GM19455 (cell line): ENCODE measurements at regions not wholly inside any gene's neighbourhood (a gene's known extent, or its start where the extent isn't known, plus 50 kb on each side); places are given as distances from the start of the nearest gene placed in this dataset.

Experiments
- ATAC-seq: cut with Tn5 transposase; IDR thresholded peaks from one replicate; pipeline ENCODE4 v1.9.1; 2021; ENCODE audit not compliant: unreplicated experiment

- no peak for ATAC-seq
Observed at GRCh38 chr4:66639361-66639760, 905.9 kb downstream of the CENPC start.

DNA sequence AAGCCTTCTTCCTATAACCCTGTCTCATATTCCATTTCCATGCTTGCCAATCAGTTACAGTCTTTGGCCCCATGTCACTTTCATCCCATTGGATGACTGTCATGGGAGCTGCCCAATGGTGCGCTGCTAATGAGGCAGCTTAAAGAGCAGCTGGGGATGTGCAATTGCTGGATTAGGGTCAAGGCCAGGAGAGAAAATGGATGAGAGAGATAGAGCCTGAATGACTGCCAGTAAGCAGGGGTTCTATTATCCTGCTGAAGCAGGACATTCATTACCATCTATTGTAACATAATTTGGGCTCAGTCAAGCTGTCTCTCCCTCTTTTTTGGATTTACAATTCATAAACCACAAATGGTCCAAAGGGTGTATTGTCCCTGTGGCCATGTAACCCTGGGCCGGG lies 909.0 kb downstream of the CENPC start:
- no peak for ATAC-seq

DNA sequence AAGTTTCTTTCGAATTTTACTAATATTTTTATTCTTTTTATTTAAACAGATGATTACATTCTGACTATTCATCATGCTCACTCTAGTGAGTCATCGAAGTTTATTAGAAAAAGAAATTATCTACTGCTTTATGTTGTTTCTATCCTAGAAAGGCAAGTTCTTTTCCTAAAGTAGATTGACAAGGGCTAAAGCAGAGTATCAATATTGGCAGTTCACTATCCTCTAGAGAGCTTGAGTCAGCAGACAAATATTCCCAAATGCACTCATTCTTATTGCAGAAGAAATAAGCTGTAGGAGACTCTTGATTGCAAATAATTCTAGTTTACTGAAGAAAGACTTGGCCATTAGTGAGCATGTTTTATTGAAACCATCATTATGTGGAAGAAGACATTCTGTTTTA lies 911.8 kb downstream of the CENPC start:
- no peak for ATAC-seq

GRCh38 chr4:66629927-66630326 lies 915.4 kb downstream of the CENPC start:
- no peak for ATAC-seq

DNA sequence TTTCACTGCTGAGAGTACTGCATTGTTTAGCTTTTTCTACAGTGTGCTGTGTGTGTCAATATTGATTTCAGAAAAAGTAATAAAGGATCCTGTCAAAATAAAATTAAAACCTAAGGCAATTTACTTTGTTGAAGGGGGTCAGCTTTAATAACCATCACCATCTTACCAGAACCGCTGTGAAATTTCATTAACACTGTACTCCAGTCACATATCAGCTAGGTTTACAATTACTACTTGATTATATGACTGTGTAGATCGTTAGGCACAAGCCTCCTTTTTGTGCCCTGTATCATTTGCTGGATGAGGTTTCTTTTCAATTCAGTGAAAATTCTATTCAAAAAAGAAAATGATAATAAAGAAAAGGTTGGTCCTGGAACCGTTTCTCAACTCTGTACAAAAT lies 917.2 kb downstream of the CENPC start:
- no peak for ATAC-seq

DNA sequence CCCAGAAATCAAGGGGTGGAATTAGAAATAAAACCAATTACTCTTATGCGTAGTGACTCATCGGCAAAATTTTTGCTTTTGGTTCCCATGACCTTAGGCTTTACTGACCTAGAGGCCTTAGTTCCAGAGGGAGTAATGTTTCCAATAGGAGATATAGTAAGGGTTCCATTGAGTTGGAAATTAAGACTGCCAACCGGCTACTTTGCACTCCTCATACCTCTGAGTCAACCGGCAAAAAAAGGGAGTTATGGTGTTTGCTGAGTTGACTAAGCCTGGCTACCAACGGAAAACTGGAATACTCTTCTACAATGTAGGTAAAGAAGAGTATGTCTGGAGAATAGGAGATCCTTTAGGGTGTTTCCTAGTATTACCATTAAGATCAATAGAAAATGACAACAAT lies 919.8 kb downstream of the CENPC start:
- ATAC-seq: no peak

DNA sequence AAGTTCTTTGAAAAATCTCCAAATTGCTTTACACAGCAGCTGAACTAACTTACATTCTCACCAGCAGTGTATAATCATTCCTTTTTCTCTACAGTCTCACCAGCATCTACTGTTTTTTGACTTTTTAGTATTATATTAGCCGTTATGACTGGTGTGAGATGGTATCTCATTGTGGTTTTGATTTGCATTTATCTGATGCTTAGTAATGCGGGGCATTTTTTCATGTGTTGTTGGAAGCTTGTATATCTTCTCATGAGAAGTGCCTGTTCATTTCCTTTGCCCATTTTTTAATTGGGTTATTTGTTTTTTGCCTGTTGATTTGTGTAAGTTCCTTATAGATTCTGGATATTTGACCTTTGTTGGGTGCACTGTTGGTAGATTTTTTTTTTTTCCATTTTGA lies 931.7 kb downstream of the CENPC start:
- ATAC-seq: no peak

DNA sequence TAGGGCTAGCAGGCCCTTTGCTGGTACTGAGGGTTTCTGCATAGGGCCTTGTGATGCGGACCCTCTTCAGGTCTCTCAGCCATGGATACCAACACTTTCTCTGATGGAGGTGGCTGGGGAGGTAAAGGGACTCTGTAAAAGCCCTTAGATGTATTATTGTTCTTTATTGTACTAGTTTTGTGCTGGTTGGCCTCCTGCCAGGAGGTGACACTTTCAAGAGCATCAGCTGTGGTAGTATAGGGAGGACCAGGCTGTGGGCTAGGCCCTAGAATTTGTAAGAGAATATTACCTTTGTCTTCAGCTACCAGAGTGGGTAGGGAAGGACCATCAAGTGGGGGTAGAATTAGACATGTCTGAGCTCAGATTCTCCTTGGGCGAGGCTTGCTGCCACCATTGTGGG lies 936.3 kb downstream of the CENPC start:
- no peak for ATAC-seq

GRCh38 chr4:66606908-66607307 lies 936.6 kb upstream of the EPHA5 start:
- ATAC-seq: no peak

GRCh38 chr4:66606215-66606614 lies 935.9 kb upstream of the EPHA5 start:
- ATAC-seq: no peak

DNA sequence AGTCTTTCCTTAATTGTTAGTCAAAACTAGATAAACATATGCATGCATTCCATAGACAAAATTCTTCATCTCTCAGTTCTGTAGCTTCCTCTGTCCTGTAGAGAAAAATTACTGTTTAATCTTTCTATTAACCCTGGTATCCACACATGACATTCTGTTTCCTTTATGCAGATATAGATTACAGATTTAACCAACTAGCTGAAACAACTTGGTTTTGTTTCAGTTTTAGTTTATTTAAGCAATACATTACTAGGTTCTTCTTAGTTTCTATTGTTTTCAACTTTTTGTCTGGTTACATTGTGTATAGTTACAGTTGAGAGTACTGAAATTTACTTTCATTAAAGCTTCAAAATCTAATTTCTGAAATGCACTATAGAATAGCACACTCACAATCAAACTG lies 933.9 kb upstream of the EPHA5 start:
- no peak for ATAC-seq

- ATAC-seq: no peak
Observed at GRCh38 chr4:66602622-66603021, 932.3 kb upstream of the EPHA5 start.

DNA sequence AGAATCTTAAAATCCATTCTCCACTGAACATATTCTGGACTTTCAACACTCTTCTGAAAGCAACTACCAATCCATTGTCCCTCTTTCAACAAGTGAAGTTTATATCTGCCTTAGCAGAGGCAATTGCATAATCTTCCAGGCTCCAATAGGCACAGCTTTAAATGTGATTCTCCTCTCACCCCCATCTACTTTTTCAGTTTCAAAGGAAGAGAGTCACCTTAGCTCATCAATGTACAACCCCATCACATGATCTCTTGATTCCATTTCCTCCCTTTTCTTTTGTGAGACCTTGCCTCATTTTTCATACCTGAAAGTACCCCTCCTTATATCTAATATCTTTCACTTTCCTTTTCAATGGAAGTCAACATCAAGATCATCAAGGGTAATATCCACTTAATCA lies 921.7 kb upstream of the EPHA5 start:
- ATAC-seq: no peak

- no peak for ATAC-seq
Observed at GRCh38 chr4:66590488-66591215, 920.4 kb upstream of the EPHA5 start.

DNA sequence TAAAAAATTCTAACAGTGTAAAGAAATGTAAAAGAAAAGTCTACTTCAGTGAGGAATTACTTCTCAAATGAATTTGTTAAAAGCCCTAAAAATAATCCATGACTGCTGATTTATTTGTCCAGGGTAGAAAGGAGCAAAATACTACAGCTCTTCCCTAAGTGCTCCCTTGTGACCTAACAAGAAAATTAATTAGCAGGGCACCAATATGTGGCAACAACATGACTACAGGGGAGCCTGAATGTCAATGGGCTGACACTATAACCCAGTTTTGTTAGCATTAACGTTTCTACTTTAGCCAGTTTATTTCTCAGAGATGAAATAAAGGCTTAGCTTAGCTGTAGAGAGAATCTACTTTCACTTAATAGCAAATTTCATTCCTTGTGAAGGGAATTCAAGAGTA lies 918.9 kb upstream of the EPHA5 start:
- ATAC-seq: no peak

DNA sequence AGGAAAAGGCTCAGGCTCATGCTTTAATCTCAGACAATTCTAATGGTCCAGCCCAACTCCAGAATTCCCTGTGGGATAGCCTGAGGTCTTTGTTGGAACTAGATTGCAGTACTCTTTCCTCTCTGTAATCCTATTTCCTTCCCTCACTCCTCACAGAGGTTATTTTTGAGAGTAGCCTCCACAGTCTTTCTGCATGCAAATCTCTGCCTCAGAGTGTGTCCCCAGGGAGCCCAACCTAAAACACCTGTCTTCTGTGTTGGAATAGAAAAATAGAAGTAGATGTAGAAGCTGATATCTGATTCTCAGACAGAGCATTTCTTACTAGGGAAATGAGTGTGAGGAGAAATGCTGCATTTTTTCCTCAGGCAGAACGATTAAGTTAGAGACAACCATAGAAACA lies 915.5 kb upstream of the EPHA5 start:
- no peak for ATAC-seq

GRCh38 chr4:66577922-66578321 lies 907.6 kb upstream of the EPHA5 start:
- no peak for ATAC-seq

GRCh38 chr4:66575008-66575696 lies 904.9 kb upstream of the EPHA5 start:
- no peak for ATAC-seq

- no peak for ATAC-seq
Observed at GRCh38 chr4:66574145-66574978, 904.1 kb upstream of the EPHA5 start.

- ATAC-seq: no peak
Observed at GRCh38 chr4:66572949-66573348, 902.7 kb upstream of the EPHA5 start.

DNA sequence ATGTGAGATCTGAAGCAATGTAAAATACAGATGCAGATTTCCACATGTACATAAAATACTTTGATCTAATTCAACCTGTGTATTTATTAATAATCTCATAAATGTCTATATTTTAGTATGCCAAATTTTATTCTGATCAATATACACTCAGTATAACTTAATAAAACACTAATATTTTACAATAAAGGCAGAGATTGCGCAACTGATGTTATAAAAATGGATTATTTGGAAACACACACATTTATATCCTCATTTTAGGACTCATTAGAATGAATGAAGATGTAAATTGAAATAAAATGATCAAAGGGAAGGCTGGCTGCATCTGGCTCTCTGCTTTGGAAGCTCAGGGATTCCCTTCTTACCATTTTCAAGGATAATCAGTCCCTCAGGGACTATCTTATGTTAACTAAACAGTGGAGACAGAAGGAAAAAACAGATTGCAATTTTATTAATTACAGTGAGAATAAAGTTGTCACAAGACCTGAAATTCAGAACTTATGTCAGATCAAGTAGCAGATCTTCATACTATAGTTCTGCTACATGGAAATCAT lies 900.9 kb upstream of the EPHA5 start:
- no peak for ATAC-seq

DNA sequence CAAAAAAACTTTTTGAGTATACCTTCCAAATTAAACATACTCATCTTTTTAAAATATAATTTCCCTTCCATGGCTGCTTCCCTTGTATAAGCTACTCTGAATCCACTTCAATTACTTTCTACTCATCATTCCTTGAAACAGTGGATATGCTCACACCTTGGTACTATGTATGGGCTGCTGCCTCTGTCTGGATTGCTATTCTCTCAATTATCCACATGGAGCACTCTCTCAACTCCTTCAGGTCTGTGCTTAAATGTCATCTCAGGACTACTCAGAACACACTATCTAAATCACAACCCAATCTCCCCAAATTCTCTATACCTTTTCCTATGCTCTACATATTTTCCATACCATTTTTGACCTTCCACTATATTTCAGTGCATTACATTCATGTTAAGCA lies 898.9 kb upstream of the EPHA5 start:
- ATAC-seq: no peak
